Neuronal stem cell (in vitro differentiated cells): ENCODE measurements at regions not wholly inside any gene's neighbourhood (a gene's known extent, or its start where the extent isn't known, plus 50 kb on each side); places are given as distances from the start of the nearest gene placed in this dataset.

ENCODE experiments used
- DNase-seq: peaks from one replicate; pipeline ENCODE4 v3.0.0-alpha.2; 2013; ENCODE audit warnings: low spot score
- H2AFZ ChIP-seq: one replicate; pipeline ENCODE4 v1.6.1; 2013; ENCODE audit warnings: mild to moderate bottlenecking, low read length, inconsistent platforms
- H2AK5ac ChIP-seq: 2 replicates; pipeline ENCODE4 v1.6.1; 2013; ENCODE audit warnings: low read depth, mild to moderate bottlenecking, inconsistent platforms, low read length, moderate library complexity, mixed read lengths
- H2BK120ac ChIP-seq: 2 replicates; pipeline ENCODE4 v1.6.1; 2013; ENCODE audit warnings: low read depth, mild to moderate bottlenecking, inconsistent platforms, low read length, moderate library complexity, mixed read lengths
- H2BK12ac ChIP-seq: one replicate; pipeline ENCODE4 v1.6.1; 2013; ENCODE audit warnings: low read length, inconsistent platforms
- H2BK15ac ChIP-seq: 2 replicates; pipeline ENCODE4 v1.6.1; 2013; ENCODE audit warnings: mild to moderate bottlenecking, low read length, inconsistent platforms, mixed read lengths
- H2BK5ac ChIP-seq: one replicate; pipeline ENCODE4 v1.6.1; 2013; ENCODE audit warnings: inconsistent platforms, mild to moderate bottlenecking, low read length, moderate library complexity
- H3K14ac ChIP-seq: one replicate; pipeline ENCODE4 v1.6.1; 2013; ENCODE audit warnings: low read length, inconsistent platforms
- H3K18ac ChIP-seq: 2 replicates; pipeline ENCODE4 v1.6.1; 2013; ENCODE audit warnings: low read length, inconsistent platforms
- H3K23ac ChIP-seq: 2 replicates; pipeline ENCODE4 v1.6.1; 2013; ENCODE audit warnings: low read depth, mild to moderate bottlenecking, mixed read lengths, low read length, inconsistent platforms; ENCODE audit not compliant: poor library complexity
- H3K27ac ChIP-seq: replicated peaks from 3 replicates; pipeline ENCODE4 v1.5.1; 2013; ENCODE audit warnings: low read length, inconsistent platforms
- H3K27me3 ChIP-seq, 3 experiments: 2 replicates each; pipeline ENCODE4 v1.6.1; 2013; ENCODE audit warnings: low read length in 3 of 3, mild to moderate bottlenecking in 2 of 3, inconsistent platforms in 1 of 3, low read depth in 1 of 3, mixed read lengths in 1 of 3, moderate library complexity in 1 of 3; ENCODE audit not compliant: control insufficient read depth in 3 of 3, insufficient read depth in 3 of 3
- H3K36me3 ChIP-seq, 2 donors: replicated peaks in 1 of 2; 2 replicates each; pipeline ENCODE4 v1.6.1; 2013; ENCODE audit warnings: low read length in 2 of 2; ENCODE audit not compliant: control insufficient read depth in 2 of 2, insufficient read depth in 2 of 2
- H3K4ac ChIP-seq: 2 replicates; pipeline ENCODE4 v1.6.1; 2013; ENCODE audit warnings: inconsistent platforms, mild to moderate bottlenecking, low read length, moderate library complexity
- H3K4me1 ChIP-seq, 2 donors: 1 replicate in 1 of 2; 2 replicates in 1 of 2; pipeline ENCODE4 v1.6.1; 2013; ENCODE audit warnings: low read length in 2 of 2, low read depth in 1 of 2; ENCODE audit not compliant: control insufficient read depth in 2 of 2, insufficient read depth in 1 of 2
- H3K4me2 ChIP-seq: one replicate; pipeline ENCODE4 v1.6.1; 2013; ENCODE audit warnings: mild to moderate bottlenecking, low read length, inconsistent platforms; ENCODE audit not compliant: insufficient read depth, poor library complexity, severe bottlenecking
- H3K4me3 ChIP-seq, 2 donors: 2 replicates each; pipeline ENCODE4 v1.5.1; 2013; ENCODE audit warnings: low read length in 2 of 2, mild to moderate bottlenecking in 2 of 2, inconsistent platforms in 1 of 2, moderate library complexity in 1 of 2
- H3K79me1 ChIP-seq: one replicate; pipeline ENCODE4 v1.6.1; 2013; ENCODE audit warnings: low read depth, mild to moderate bottlenecking, inconsistent platforms, low read length, moderate library complexity
- H3K9ac ChIP-seq: one replicate; pipeline ENCODE4 v1.6.1; 2013; ENCODE audit warnings: mild to moderate bottlenecking, low read depth, low read length, inconsistent platforms; ENCODE audit not compliant: poor library complexity
- H3K9me3 ChIP-seq, 2 donors: replicated peaks in 1 of 2; 2 replicates each; pipeline versions ENCODE3 to v1.6.1; 2013; ENCODE audit warnings: low read length in 2 of 2, mild to moderate bottlenecking in 2 of 2, inconsistent platforms in 1 of 2, low read depth in 1 of 2, mixed read lengths in 1 of 2, moderate library complexity in 1 of 2; ENCODE audit not compliant: control insufficient read depth in 2 of 2, insufficient read depth in 1 of 2
- H4K8ac ChIP-seq: one replicate; pipeline ENCODE4 v1.6.1; 2013; ENCODE audit warnings: low read depth, mild to moderate bottlenecking, inconsistent platforms, low read length, moderate library complexity
- H4K91ac ChIP-seq: one replicate; pipeline ENCODE4 v1.6.1; 2013; ENCODE audit warnings: low read length, low read depth, mild to moderate bottlenecking, inconsistent platforms; ENCODE audit not compliant: poor library complexity
- WGBS, 2 donors: extraction: QIAGEN DNeasy Blood & Tissue Kit; methylation state at CpG; one replicate each; pipeline ENCODE4 v1.1.7; 2013; ENCODE audit warnings: missing lambda C conversion rate in 2 of 2, mixed read lengths in 1 of 2; ENCODE audit not compliant: insufficient read length in 2 of 2, insufficient replicate concordance in 1 of 2; ENCODE audit errors: extremely low coverage in 2 of 2; 5-methylcytosine and 5-hydroxymethylcytosine counted together

- H2AK5ac ChIP-seq: no peak overlapping the region
- peaks cover 0 to 5% of the 10 kb centered on the region in 2 donors for H3K4me1 ChIP-seq
- no peak overlapping the region for H4K91ac ChIP-seq
- H3K18ac ChIP-seq: no peak overlapping the region
- H2BK5ac ChIP-seq: no peak overlapping the region
- H2BK12ac ChIP-seq: no peak overlapping the region
- no peak overlapping the region for H3K4ac ChIP-seq
- H3K27ac ChIP-seq: no peak overlapping the region
- no peak overlapping the region for H2BK15ac ChIP-seq
- no peaks in the 10 kb centered on the region for H3K9me3 ChIP-seq
- no peak for DNase-seq
- H3K79me1 ChIP-seq: no peaks in the 10 kb centered on the region
- no peaks in the 10 kb centered on the region for H3K27me3 ChIP-seq
- no peak overlapping the region for H2BK120ac ChIP-seq
- H3K4me3 ChIP-seq: no peak overlapping the region
- no peak overlapping the region for H3K9ac ChIP-seq
- no peak overlapping the region for H3K14ac ChIP-seq
- no peak overlapping the region for H2AFZ ChIP-seq
- H3K36me3 ChIP-seq: no peaks in the 10 kb centered on the region
- no peak overlapping the region for H3K4me2 ChIP-seq
- no peak overlapping the region for H4K8ac ChIP-seq
- WGBS, 2 donors: no CpG with 5 or more reads among the region's 2 CpGs
- no peak overlapping the region for H3K23ac ChIP-seq
These were observed 2217.0 kb downstream of the MAT2B start for GRCh38 chr5:165722401-165722800.

- Histone ChIP-seq H3K4me3 (no peak overlapping the region), H3K36me3 (no peaks in the 10 kb centered on the region), H3K9ac (no peak overlapping the region), H3K4me2 (no peak overlapping the region), H3K4ac (no peak overlapping the region), H3K18ac (no peak overlapping the region), H4K91ac (no peak overlapping the region), H2AFZ (no peak overlapping the region), H2BK12ac (no peak overlapping the region), H2BK15ac (no peak overlapping the region), H2BK5ac (no peak overlapping the region), H3K14ac (no peak overlapping the region), H3K27me3 (no peaks in the 10 kb centered on the region), H2AK5ac (no peak overlapping the region), H3K79me1 (no peaks in the 10 kb centered on the region), H3K27ac (no peak overlapping the region), H3K23ac (no peak overlapping the region), H3K4me1 (peaks cover 0 to 5% of the 10 kb centered on the region in 2 donors), H2BK120ac (no peak overlapping the region), H4K8ac (no peak overlapping the region), H3K9me3 (no peaks in the 10 kb centered on the region)
- DNase-seq: no peak
- no CpG with 5 or more reads among the region's 5 CpGs for WGBS, 2 donors
These were observed 2218.5 kb downstream of the MAT2B start for GRCh38 chr5:165723931-165724330.

- Histone ChIP-seq H3K14ac (no peak overlapping the region), H2BK15ac (no peak overlapping the region), H3K79me1 (no peaks in the 10 kb centered on the region), H3K27me3 (no peaks in the 10 kb centered on the region), H3K18ac (no peak overlapping the region), H4K91ac (no peak overlapping the region), H2BK120ac (no peak overlapping the region), H3K23ac (no peak overlapping the region), H4K8ac (no peak overlapping the region), H2AFZ (no peak overlapping the region), H2AK5ac (no peak overlapping the region), H3K4ac (no peak overlapping the region), H2BK12ac (no peak overlapping the region), H3K4me3 (no peak overlapping the region), H3K27ac (no peak overlapping the region), H3K9ac (no peak overlapping the region), H3K36me3 (no peaks in the 10 kb centered on the region), H3K9me3 (no peaks in the 10 kb centered on the region), H2BK5ac (no peak overlapping the region), H3K4me1 (no peaks in the 10 kb centered on the region), H3K4me2 (no peak overlapping the region)
- no peak for DNase-seq
- WGBS, 2 donors: no CpG with 5 or more reads among the region's 2 CpGs
These were observed 2223.0 kb downstream of the MAT2B start for GRCh38 chr5:165728425-165728824.

GRCh38 chr5:165735388-165735787 lies 2230.0 kb downstream of the MAT2B start:
- Histone ChIP-seq H3K36me3 (no peaks in the 10 kb centered on the region), H4K91ac (no peak overlapping the region), H3K27ac (no peak overlapping the region), H3K18ac (no peak overlapping the region), H2BK5ac (no peak overlapping the region), H3K23ac (no peak overlapping the region), H3K9ac (no peak overlapping the region), H3K9me3 (peaks cover 0 to 2% of the 10 kb centered on the region in 2 donors), H2AK5ac (no peak overlapping the region), H3K4me2 (no peak overlapping the region), H2BK15ac (no peak overlapping the region), H2BK120ac (no peak overlapping the region), H3K4me3 (no peak overlapping the region), H2BK12ac (no peak overlapping the region), H3K4me1 (peaks cover 0 to 2% of the 10 kb centered on the region in 2 donors), H3K79me1 (no peaks in the 10 kb centered on the region), H2AFZ (no peak overlapping the region), H3K27me3 (no peaks in the 10 kb centered on the region), H4K8ac (no peak overlapping the region), H3K14ac (no peak overlapping the region), H3K4ac (no peak overlapping the region)
- DNase-seq: no peak
- WGBS, 2 donors: no CpG with 5 or more reads among the region's 1 CpG
